ENCODE measurements at regions not wholly inside any gene's neighbourhood (a gene's known extent, or its start where the extent isn't known, plus 50 kb on each side); places are given as distances from the start of the nearest gene placed in this dataset.
"Not testable (repeated sequence)": the region's sequence is repeated elsewhere in the genome, so short reads cannot be mapped to it uniquely, and the experiment has no call there.

- Histone ChIP-seq H3K27ac (no peak overlapping the region), H3K4me1 (no peaks in the 10 kb centered on the region), H3K36me3 (no peaks in the 10 kb centered on the region), H3K9me3 (no peaks in the 10 kb centered on the region), H3K4me3 (no peak overlapping the region), H3K27me3 (peaks cover 0 to 6% (median 0%) of the 10 kb centered on the region in 3 donors)
- intact Hi-C loops (cut with DNase I; ENCODE audit: low total_unique reads): no loop called here
- TF ChIP-seq EP300 (IDR thresholded peaks at IDR 0.05) (no peak), POLR2AphosphoS5 (IDR thresholded peaks at IDR 0.05) (no peak), CTCF (IDR thresholded peaks at IDR 0.05) (no peak), POLR2A (IDR thresholded peaks at IDR 0.05) (no peak)
- no peak for DNase-seq
- WGBS, 5 donors: 85 to 90% (median 88%) methylated on average over 7 to 8 of the region's 8 CpGs
Measured at GRCh38 chr17:21613071-21613429, 79.3 kb upstream of the KCNJ18 start.

GRCh38 chr17:21626987-21627386, 65.3 kb upstream of the KCNJ18 start:
- H3K36me3 ChIP-seq; H3K4me1 ChIP-seq; H3K27me3 ChIP-seq; H3K4me3 ChIP-seq; intact Hi-C loops (cut with DNase I; ENCODE audit: low total_unique reads); DNase-seq; H3K9me3 ChIP-seq; H3K27ac ChIP-seq: not testable (repeated sequence)
- 71 to 97% (median 84%) methylated on average over 3 of the region's 3 CpGs for WGBS, 5 donors

Small RNA genes lying in the stretch of these regions (small RNA-seq; reads per million reads assigned to genes)
- gene AC233702.6 (0 reads per million in 4 donors), gene AC233702.8 (0 reads per million in 4 donors)

Measured in stomach (tissue), 8 donors.